ENCODE measurements at regions not wholly inside any gene's neighbourhood (a gene's known extent, or its start where the extent isn't known, plus 50 kb on each side); places are given as distances from the start of the nearest gene placed in this dataset.

GRCh38 chrX:11995146-11995545 lies 143.1 kb upstream of the FRMPD4 start:
- TF ChIP-seq POLR2A (IDR thresholded peaks at IDR 0.05), result no peak
- TF ChIP-seq CTCF (IDR thresholded peaks at IDR 0.05), result no peak

All from breast epithelium (tissue), 3 donors.